Mesodermal cell (in vitro differentiated cells): ENCODE measurements at regions not wholly inside any gene's neighbourhood (a gene's known extent, or its start where the extent isn't known, plus 50 kb on each side); places are given as distances from the start of the nearest gene placed in this dataset.
"Not testable (repeated sequence)": the region's sequence is repeated elsewhere in the genome, so short reads cannot be mapped to it uniquely, and the experiment has no call there.

Experiments
- H3K27ac ChIP-seq: 2 replicates; pipeline ENCODE4 v1.7.0; 2013; ENCODE audit warnings: mild to moderate bottlenecking, low read depth, low read length, moderate library complexity; ENCODE audit not compliant: severe bottlenecking
- H3K36me3 ChIP-seq: 2 replicates; pipeline ENCODE4 v1.7.1; 2013; ENCODE audit warnings: mild to moderate bottlenecking, low read length, moderate library complexity; ENCODE audit not compliant: control insufficient read depth, insufficient read depth
- H3K4me1 ChIP-seq: one replicate; pipeline ENCODE4 v1.7.1; 2013; ENCODE audit warnings: mild to moderate bottlenecking, low read length; ENCODE audit not compliant: insufficient read depth, control insufficient read depth, poor library complexity, severe bottlenecking
- H3K4me3 ChIP-seq: 2 replicates; pipeline ENCODE4 v1.7.0; 2013; ENCODE audit warnings: low read length, control low read depth, mild to moderate bottlenecking; ENCODE audit not compliant: insufficient read depth, poor library complexity, severe bottlenecking; ENCODE audit errors: extremely low read depth
- H3K9me3 ChIP-seq: 2 replicates; pipeline ENCODE4 v1.7.1; 2013; ENCODE audit warnings: mild to moderate bottlenecking, low read length, moderate library complexity; ENCODE audit not compliant: control insufficient read depth
- WGBS, 2 experiments: methylation state at CpG; one replicate each; pipeline ENCODE4 v1.1.5; 2013; ENCODE audit warnings: missing lambda C conversion rate in 2 of 2; ENCODE audit not compliant: insufficient coverage in 2 of 2; 5-methylcytosine and 5-hydroxymethylcytosine counted together

DNA sequence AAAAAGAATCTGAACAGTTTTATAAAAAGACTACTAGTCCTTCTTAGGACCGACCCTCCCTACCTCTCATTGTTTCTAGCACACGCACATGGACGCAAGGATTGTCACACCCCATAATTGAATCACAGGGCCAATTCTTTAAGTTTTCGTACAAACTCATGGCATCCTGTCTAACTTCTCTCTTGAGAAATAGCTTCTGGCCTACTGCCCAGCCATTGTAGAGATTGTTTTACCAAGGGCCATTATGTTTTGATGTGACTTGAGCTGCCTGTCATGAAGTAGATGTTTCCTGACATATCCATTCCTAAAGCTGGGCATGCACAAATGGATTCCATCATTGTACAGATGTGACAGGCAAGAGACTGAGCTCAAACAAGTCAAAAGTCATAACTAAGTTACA lies 1672.1 kb upstream of the C9orf72 start:
- Histone ChIP-seq H3K36me3 (no peaks in the 10 kb centered on the region), H3K4me1 (peaks cover 6% of the 10 kb centered on the region), H3K9me3 (no peaks in the 10 kb centered on the region), H3K27ac (no peak overlapping the region), H3K4me3 (no peak overlapping the region)
- 91 to 98% methylated on average over 4 of the region's 4 CpGs for WGBS, 2 experiments

GRCh38 chr9:29270400-29270799 lies 1697.1 kb upstream of the C9orf72 start:
- not testable (repeated sequence) for H3K4me3 ChIP-seq, H3K27ac ChIP-seq, H3K4me1 ChIP-seq, H3K9me3 ChIP-seq, H3K36me3 ChIP-seq
- 91% methylated on average over 6 to 7 of the region's 8 CpGs for WGBS, 2 experiments

- WGBS, 2 experiments, result no CpG with 5 or more reads among the region's 2 CpGs
- no peak overlapping the region for H3K4me3 ChIP-seq
- no peaks in the 10 kb centered on the region for H3K4me1 ChIP-seq
- H3K27ac ChIP-seq, result no peak overlapping the region
- no peaks in the 10 kb centered on the region for H3K9me3 ChIP-seq
- H3K36me3 ChIP-seq, result no peaks in the 10 kb centered on the region
Measured at GRCh38 chr9:29282121-29282520, 1708.8 kb upstream of the C9orf72 start.

DNA sequence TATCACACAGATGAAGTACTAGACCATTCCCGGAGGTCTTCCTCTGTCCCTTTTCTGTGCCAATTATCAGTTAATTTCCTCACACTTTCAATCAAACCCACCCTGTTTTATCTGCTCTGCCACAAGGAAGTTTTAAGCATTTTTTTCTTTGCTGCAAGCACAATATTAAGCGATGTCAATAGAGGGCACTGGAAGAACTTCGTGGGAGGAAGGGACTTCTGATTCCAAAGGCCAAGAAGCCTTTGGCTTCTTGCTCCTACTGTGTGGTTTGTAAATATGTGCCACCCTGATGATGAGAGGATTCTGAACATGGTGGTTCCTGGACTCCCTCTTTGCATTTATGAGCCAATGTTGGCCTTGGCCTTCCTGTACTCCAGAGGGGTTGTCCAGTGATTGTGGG lies 1712.5 kb upstream of the C9orf72 start:
- H3K36me3 ChIP-seq, result no peaks in the 10 kb centered on the region
- no peaks in the 10 kb centered on the region for H3K4me1 ChIP-seq
- no peaks in the 10 kb centered on the region for H3K9me3 ChIP-seq
- 67 to 86% methylated on average over 1 of the region's 3 CpGs for WGBS, 2 experiments
- H3K27ac ChIP-seq, result no peak overlapping the region
- no peak overlapping the region for H3K4me3 ChIP-seq

GRCh38 chr9:29289365-29289764 lies 1716.1 kb upstream of the C9orf72 start:
- no peak overlapping the region for H3K27ac ChIP-seq
- H3K36me3 ChIP-seq, result no peaks in the 10 kb centered on the region
- H3K9me3 ChIP-seq, result no peaks in the 10 kb centered on the region
- 79 to 86% methylated on average over 2 to 3 of the region's 4 CpGs for WGBS, 2 experiments
- H3K4me3 ChIP-seq, result no peak overlapping the region
- H3K4me1 ChIP-seq, result no peaks in the 10 kb centered on the region

DNA sequence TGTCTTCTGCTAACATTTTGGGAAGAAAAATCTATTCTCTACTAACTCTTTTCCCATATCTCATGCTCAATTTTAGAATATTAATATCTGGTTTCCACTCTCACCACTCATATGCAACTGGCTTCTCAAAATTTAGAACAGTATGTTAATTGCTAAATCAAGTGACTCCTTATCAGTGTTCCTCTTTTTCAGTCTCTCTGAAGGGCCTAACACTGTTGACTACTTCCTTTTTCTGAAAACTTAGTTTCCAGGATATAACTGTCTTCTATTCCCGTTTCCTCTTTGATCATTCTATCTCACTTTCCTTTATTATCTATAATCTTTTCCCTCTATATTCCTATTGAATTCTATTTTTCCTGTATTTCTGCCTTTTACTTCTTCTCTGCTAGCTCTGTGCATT lies 1717.2 kb upstream of the C9orf72 start:
- H3K4me3 ChIP-seq, result no peak overlapping the region
- 90 to 100% methylated on average over 1 of the region's 1 CpG for WGBS, 2 experiments
- H3K27ac ChIP-seq, result no peak overlapping the region
- peaks cover 4% of the 10 kb centered on the region for H3K9me3 ChIP-seq
- H3K36me3 ChIP-seq, result no peaks in the 10 kb centered on the region
- no peaks in the 10 kb centered on the region for H3K4me1 ChIP-seq

DNA sequence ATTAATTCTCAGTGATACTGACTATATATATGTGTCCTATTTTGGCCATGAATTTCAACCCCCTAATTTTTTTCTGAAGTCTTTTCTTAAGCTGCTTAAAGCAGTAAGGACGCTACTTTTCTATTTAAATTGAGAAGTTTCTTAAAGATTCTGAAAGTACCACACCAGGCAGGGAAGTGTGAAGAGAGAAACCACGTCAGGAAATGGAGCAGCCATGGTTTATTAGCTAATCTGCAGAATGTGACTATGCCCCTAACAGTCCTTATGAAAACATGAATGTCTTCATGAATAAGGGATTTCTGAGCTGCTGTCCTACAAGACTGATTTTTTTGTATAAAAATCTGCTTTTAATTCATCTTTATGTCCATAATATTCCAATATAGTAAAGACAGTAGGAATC lies 1724.3 kb upstream of the C9orf72 start:
- Histone ChIP-seq H3K9me3 (peaks cover 4% of the 10 kb centered on the region), H3K27ac (no peak overlapping the region), H3K4me1 (no peaks in the 10 kb centered on the region), H3K4me3 (no peak overlapping the region), H3K36me3 (no peaks in the 10 kb centered on the region)
- 88% methylated on average over 1 of the region's 2 CpGs; no CpG with 5 or more reads in 1 of the 2 experiments for WGBS, 2 experiments

- no peak overlapping the region for H3K4me3 ChIP-seq
- WGBS, 2 experiments, result 88 to 100% methylated on average over 1 of the region's 3 CpGs
- H3K27ac ChIP-seq, result no peak overlapping the region
- H3K4me1 ChIP-seq, result no peaks in the 10 kb centered on the region
- H3K36me3 ChIP-seq, result no peaks in the 10 kb centered on the region
- H3K9me3 ChIP-seq, result no peaks in the 10 kb centered on the region
Measured at GRCh38 chr9:29311221-29311620, 1737.9 kb upstream of the C9orf72 start.

DNA sequence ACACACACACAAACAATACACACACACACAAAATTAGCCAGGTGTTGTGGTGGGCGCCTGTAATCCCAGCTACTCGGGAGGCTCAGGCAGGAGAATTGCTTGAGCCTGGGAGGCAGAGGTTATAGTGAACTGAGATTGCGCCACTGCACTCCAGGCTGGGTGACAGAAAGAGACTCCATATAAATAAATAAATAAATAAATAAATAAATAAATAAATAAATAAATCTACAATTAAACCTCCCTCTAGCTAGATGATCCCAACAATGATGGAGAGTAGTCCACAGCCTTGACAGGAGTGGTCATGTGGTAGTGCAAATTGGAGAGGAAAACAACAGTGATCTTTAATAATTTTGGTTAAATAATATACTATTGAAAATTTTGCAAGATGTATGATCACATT lies 1739.0 kb upstream of the C9orf72 start:
- Histone ChIP-seq H3K4me1 (no peaks in the 10 kb centered on the region), H3K27ac (no peak overlapping the region), H3K4me3 (no peak overlapping the region), H3K9me3 (no peaks in the 10 kb centered on the region), H3K36me3 (no peaks in the 10 kb centered on the region)
- no CpG with 5 or more reads among the region's 3 CpGs for whole genome bisulfite sequencing, 2 experiments

DNA sequence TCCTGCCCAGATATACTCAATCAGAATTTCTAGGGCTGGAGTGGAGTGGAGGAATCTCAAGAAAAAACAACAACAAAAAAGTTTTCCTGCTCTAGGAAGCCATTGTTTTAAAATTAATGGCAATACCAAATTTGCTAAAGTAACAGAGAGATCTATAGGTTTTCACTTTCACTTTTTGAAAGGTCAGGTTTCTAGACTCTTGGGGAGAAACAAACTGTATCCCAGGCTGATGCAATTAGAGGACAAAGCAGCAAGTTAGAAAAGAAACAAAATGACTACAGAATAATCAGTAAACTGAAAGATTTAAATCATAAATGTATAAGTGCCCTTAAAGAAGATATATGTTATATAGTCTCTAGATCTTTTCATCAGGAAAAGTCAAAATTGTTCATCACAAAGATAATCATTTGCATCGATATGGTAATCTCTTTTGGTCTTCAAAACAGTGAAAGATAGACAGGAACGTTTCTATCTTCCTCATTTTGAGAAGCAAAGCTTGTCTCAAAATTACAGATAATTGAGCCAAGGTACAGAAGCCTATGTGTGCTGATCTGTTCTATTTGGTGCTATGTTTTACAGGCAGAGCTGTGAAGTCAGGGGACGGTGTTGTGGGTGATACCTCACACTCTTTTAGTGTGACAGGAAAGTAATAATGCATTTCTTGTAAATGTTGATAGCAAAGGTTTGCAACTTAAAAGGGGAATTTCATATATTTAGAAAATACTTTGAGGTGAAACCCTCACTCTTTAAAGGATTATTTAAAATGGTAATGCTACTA lies 1746.6 kb upstream of the C9orf72 start:
- Histone ChIP-seq H3K27ac (no peak overlapping the region), H3K36me3 (no peaks in the 10 kb centered on the region), H3K4me1 (no peaks in the 10 kb centered on the region), H3K4me3 (no peak overlapping the region), H3K9me3 (no peaks in the 10 kb centered on the region)
- WGBS, 2 experiments, result 80 to 100% methylated on average over 1 to 2 of the region's 3 CpGs

- WGBS, 2 experiments, result 100% methylated on average over 1 of the region's 2 CpGs; no CpG with 5 or more reads in 1 of the 2 experiments
- no peak overlapping the region for H3K27ac ChIP-seq
- no peak overlapping the region for H3K4me3 ChIP-seq
- H3K4me1 ChIP-seq, result no peaks in the 10 kb centered on the region
- no peaks in the 10 kb centered on the region for H3K36me3 ChIP-seq
- no peaks in the 10 kb centered on the region for H3K9me3 ChIP-seq
Measured at GRCh38 chr9:29322240-29322639, 1749.0 kb upstream of the C9orf72 start.
